HEK293 (cell line): ENCODE measurements at regions not wholly inside any gene's neighbourhood (a gene's known extent, or its start where the extent isn't known, plus 50 kb on each side); places are given as distances from the start of the nearest gene placed in this dataset.

Experiments used
- CTCF ChIP-seq: fragments of 450-650 bp; formaldehyde crosslinking; IDR thresholded peaks from 2 replicates; pipeline ENCODE4 v1.5.1; 2016; ENCODE audit warnings: missing biosample characterization, missing genetic modification characterization
- MYNN ChIP-seq: fragments of 450-650 bp; formaldehyde crosslinking; IDR thresholded peaks from 2 replicates; pipeline ENCODE4 v1.5.1; 2016; ENCODE audit warnings: missing biosample characterization, missing genetic modification characterization, borderline replicate concordance
- PRDM10 ChIP-seq: fragments of 450-650 bp; formaldehyde crosslinking; IDR thresholded peaks from 2 replicates; pipeline ENCODE4 v1.5.1; 2016; ENCODE audit warnings: missing biosample characterization, missing genetic modification characterization
- ZFP3 ChIP-seq: fragments of 450-650 bp; formaldehyde crosslinking; IDR thresholded peaks from 2 replicates; pipeline ENCODE4 v1.5.1; 2016; ENCODE audit warnings: low read depth, missing biosample characterization, missing genetic modification characterization
- ZFP37 ChIP-seq: fragments of 450-650 bp; formaldehyde crosslinking; IDR thresholded peaks from 2 replicates; pipeline ENCODE4 v1.5.1; 2016; ENCODE audit warnings: missing biosample characterization, missing genetic modification characterization
- ZNF146 ChIP-seq: fragments of 450-650 bp; formaldehyde crosslinking; IDR thresholded peaks from 2 replicates; pipeline ENCODE4 v1.5.1; 2016; ENCODE audit warnings: missing biosample characterization, missing genetic modification characterization
- ZNF24 ChIP-seq: fragments of 450-650 bp; formaldehyde crosslinking; IDR thresholded peaks from 2 replicates; pipeline ENCODE4 v1.5.1; 2016; ENCODE audit warnings: missing biosample characterization, missing genetic modification characterization
- ZSCAN4 ChIP-seq: fragments of 450-650 bp; formaldehyde crosslinking; IDR thresholded peaks from 2 replicates; pipeline ENCODE4 v1.5.1; 2017; ENCODE audit warnings: missing biosample characterization, missing genetic modification characterization

GRCh38 chr10:8544500-8544899 lies 490.0 kb downstream of the GATA3 start:
- TF ChIP-seq ZFP3 (tag by site-specific recombination) (no peak), MYNN (tag by site-specific recombination) (no peak), CTCF (tag by site-specific recombination) (no peak), ZNF24 (tag by site-specific recombination) (no peak), ZNF146 (no peak), PRDM10 (no peak), ZSCAN4 (tag by site-specific recombination) (no peak), ZFP37 (no peak)
